GM19025 (cell line): ENCODE measurements at regions not wholly inside any gene's neighbourhood (a gene's known extent, or its start where the extent isn't known, plus 50 kb on each side); places are given as distances from the start of the nearest gene placed in this dataset.
"Not testable (repeated sequence)": the region's sequence is repeated elsewhere in the genome, so short reads cannot be mapped to it uniquely, and the experiment has no call there.

Experiments used
- ATAC-seq: cut with Tn5 transposase; IDR thresholded peaks from one replicate; pipeline ENCODE4 v1.9.1; 2021; ENCODE audit warnings: mild to moderate bottlenecking, low read depth, moderate library complexity; ENCODE audit not compliant: unreplicated experiment

GRCh38 chr11:23318670-23319069, 458.4 kb upstream of the CCDC179 start:
- ATAC-seq = no peak

GRCh38 chr11:23320131-23320530, 459.9 kb upstream of the CCDC179 start:
- ATAC-seq = no peak

GRCh38 chr11:23335586-23335985, 475.3 kb upstream of the CCDC179 start:
- ATAC-seq = not testable (repeated sequence)

- ATAC-seq = no peak
Observed at GRCh38 chr11:23336961-23337360, 476.7 kb upstream of the CCDC179 start.

- ATAC-seq = no peak
Observed at GRCh38 chr11:23353611-23354010, 493.3 kb upstream of the CCDC179 start.

- ATAC-seq = no peak
Observed at GRCh38 chr11:23359297-23359696, 499.0 kb upstream of the CCDC179 start.

- ATAC-seq = no peak
Observed at GRCh38 chr11:23364076-23364475, 503.8 kb upstream of the CCDC179 start.

- ATAC-seq = no peak
Observed at GRCh38 chr11:23370580-23371275, 510.5 kb upstream of the CCDC179 start.

- ATAC-seq = no peak
Observed at GRCh38 chr11:23377909-23378308, 517.6 kb upstream of the CCDC179 start.

GRCh38 chr11:23391031-23391430, 530.8 kb upstream of the CCDC179 start:
- no peak for ATAC-seq

GRCh38 chr11:23398052-23398451, 537.8 kb upstream of the CCDC179 start:
- no peak for ATAC-seq

GRCh38 chr11:23399995-23400394, 539.7 kb upstream of the CCDC179 start:
- no peak for ATAC-seq

- no peak for ATAC-seq
Observed at GRCh38 chr11:23403210-23404185, 543.2 kb upstream of the CCDC179 start.

- ATAC-seq = no peak
Observed at GRCh38 chr11:23404225-23405160, 544.2 kb upstream of the CCDC179 start.

GRCh38 chr11:23405350-23405937, 545.2 kb upstream of the CCDC179 start:
- no peak for ATAC-seq

- ATAC-seq = no peak
Observed at GRCh38 chr11:23406131-23406819, 546.0 kb upstream of the CCDC179 start.

- ATAC-seq = no peak
Observed at GRCh38 chr11:23413057-23413456, 552.8 kb upstream of the CCDC179 start.

GRCh38 chr11:23423104-23423503, 562.8 kb upstream of the CCDC179 start:
- no peak for ATAC-seq

GRCh38 chr11:23423656-23424055, 563.4 kb upstream of the CCDC179 start:
- no peak for ATAC-seq

GRCh38 chr11:23425381-23425780, 565.1 kb upstream of the CCDC179 start:
- no peak for ATAC-seq
